HepG2 (cell line): ENCODE measurements at regions not wholly inside any gene's neighbourhood (a gene's known extent, or its start where the extent isn't known, plus 50 kb on each side); places are given as distances from the start of the nearest gene placed in this dataset.

Experiments
- ATAC-seq: fragments of 200-7000 bp; cut with Tn5 transposase; 3 replicates; pipeline ENCODE4 v1.9.1; 2020; ENCODE audit warnings: mild to moderate bottlenecking, moderate library complexity
- BruUV-seq: library from RNA; stranded (reverse); fragments of 400-500 nt; replicated peaks from 2 replicates; lab custom pipeline; 2021; lab: Mats Ljungman, UMichigan
- CTCF ChIA-PET: fragments of 300-600 bp; formaldehyde crosslinking; extraction: SDS; loops from one replicate; lab custom pipeline; 2021; ENCODE audit warnings: low total read pairs, inconsistent platforms, low intra/inter-chr PET ratio; lab: Yijun Ruan, JAX
- POLR2A ChIA-PET: fragments of 350-600 bp; sonication (Branson Sonifier 250); formaldehyde crosslinking; loops from one replicate; lab custom pipeline; 2020; ENCODE audit warnings: antibody characterized with exemption, inconsistent platforms; lab: Yijun Ruan, JAX
- DNase-seq: peaks from one replicate; pipeline ENCODE4 v3.0.0-alpha.2; 2015; ENCODE audit warnings: low spot score
- FAIRE-seq: peaks from 3 replicates; lab custom pipeline; 2011; peaks lifted over from hg19 to GRCh38; lab: Jason Lieb, UNC
- H2AFZ ChIP-seq: one replicate; pipeline ENCODE4 v1.6.1; 2011; ENCODE audit warnings: low read length, inconsistent platforms
- H3K27ac ChIP-seq: fragments of 300-600 bp; 3 replicates; pipeline ENCODE4 v1.8.0; 2011; ENCODE audit warnings: mixed run types, mild to moderate bottlenecking, mixed read lengths, low read length, inconsistent platforms; ENCODE audit not compliant: insufficient read depth; ENCODE audit errors: extremely low read length
- H3K27me3 ChIP-seq, 2 experiments: fragments of 200-600 bp in 1 of 2; 2 replicates in 1 of 2; 3 replicates in 1 of 2; pipeline versions ENCODE4 v1.6.0 to v1.8.0; 2011; ENCODE audit warnings: low read length in 2 of 2, mild to moderate bottlenecking in 2 of 2, moderate library complexity in 2 of 2, inconsistent platforms in 1 of 2; ENCODE audit not compliant: insufficient read depth in 2 of 2, control insufficient read depth in 1 of 2
- H3K36me3 ChIP-seq, 2 experiments: fragments of 200-600 bp in 1 of 2; replicated peaks in 1 of 2; 2 replicates in 1 of 2; 3 replicates in 1 of 2; pipeline versions ENCODE4 v1.5.1 to v1.8.0; 2011; ENCODE audit warnings: low read length in 2 of 2, inconsistent platforms in 1 of 2; ENCODE audit not compliant: insufficient read depth in 2 of 2, control insufficient read depth in 1 of 2
- H3K4me1 ChIP-seq: 2 replicates; pipeline ENCODE4 v1.5.1; 2012; ENCODE audit warnings: low read length, inconsistent platforms; ENCODE audit not compliant: insufficient read depth
- H3K4me2 ChIP-seq: 2 replicates; pipeline ENCODE4 v1.6.0; 2011; ENCODE audit warnings: low read depth, low read length, inconsistent platforms
- H3K4me3 ChIP-seq, 3 experiments: fragments of 200-600 bp in 1 of 3; sonication (generic), shearing (Covaris generic) in 1 of 3; replicated peaks in 1 of 3; 2 replicates each; pipeline ENCODE4 v1.5.1; 2011 to 2016; ENCODE audit warnings: low read length in 3 of 3, inconsistent platforms in 2 of 3, low read depth in 2 of 3, mild to moderate bottlenecking in 2 of 3, control low read depth in 1 of 3, mixed read lengths in 1 of 3; ENCODE audit not compliant: insufficient read depth in 1 of 3
- H3K79me2 ChIP-seq: one replicate; pipeline ENCODE4 v1.6.1; 2011; ENCODE audit warnings: low read length, inconsistent platforms; ENCODE audit not compliant: insufficient read depth
- H3K9ac ChIP-seq: 2 replicates; pipeline ENCODE4 v1.6.0; 2011; ENCODE audit warnings: mild to moderate bottlenecking, low read depth, low read length, inconsistent platforms; ENCODE audit not compliant: insufficient read depth
- H3K9me3 ChIP-seq: 2 replicates; pipeline ENCODE4 v1.5.1; 2012; ENCODE audit warnings: mild to moderate bottlenecking, low read length
- H4K20me1 ChIP-seq: 2 replicates; pipeline ENCODE4 v1.6.0; 2011; ENCODE audit warnings: inconsistent platforms, mild to moderate bottlenecking, low read length, moderate library complexity; ENCODE audit not compliant: insufficient read depth
- NFIC ChIP-seq: IDR thresholded peaks from 2 replicates; pipeline ENCODE4 v1.6.1; 2012; ENCODE audit warnings: mild to moderate bottlenecking, low read length, inconsistent platforms
- RBAK ChIP-seq: sonication (generic); formaldehyde crosslinking; IDR thresholded peaks from 2 replicates; pipeline ENCODE4 v1.5.1; 2020; ENCODE audit warnings: mild to moderate bottlenecking, missing genetic modification reagents
- REXO4 ChIP-seq: sonication (generic); formaldehyde crosslinking; IDR thresholded peaks from 2 replicates; pipeline ENCODE4 v1.8.0; 2022; ENCODE audit warnings: missing genetic modification reagents, mild to moderate bottlenecking, borderline replicate concordance
- ZNF318 ChIP-seq: sonication (generic); formaldehyde crosslinking; IDR thresholded peaks from 2 replicates; pipeline ENCODE4 v1.4.0; 2020; ENCODE audit warnings: mild to moderate bottlenecking, missing genetic modification reagents
- ZNF33B ChIP-seq: sonication (generic); formaldehyde crosslinking; IDR thresholded peaks from 2 replicates; pipeline ENCODE4 v1.5.1; 2020; ENCODE audit warnings: mild to moderate bottlenecking, missing genetic modification reagents
- ZNF383 ChIP-seq: sonication (generic); formaldehyde crosslinking; IDR thresholded peaks from 2 replicates; pipeline ENCODE4 v1.4.0; 2020; ENCODE audit warnings: missing genetic modification reagents, mild to moderate bottlenecking, borderline replicate concordance
- ZNF777 ChIP-seq: sonication (generic); formaldehyde crosslinking; IDR thresholded peaks from 2 replicates; pipeline ENCODE4 v1.4.0; 2020; ENCODE audit warnings: missing genetic modification reagents
- ZSCAN29 ChIP-seq: sonication (generic); formaldehyde crosslinking; conservative IDR thresholded peaks from 2 replicates; pipeline ENCODE4 v1.4.0; 2020; ENCODE audit warnings: mild to moderate bottlenecking, missing genetic modification reagents
- WGBS: methylation state at CpG from one replicate; pipeline ENCODE4 v1.1.6; 2017; ENCODE audit warnings: low lambda C conversion rate; 5-methylcytosine and 5-hydroxymethylcytosine counted together
- in situ Hi-C: cut with HindIII; loops from 2 replicates; pipeline ENCODE4 v1.10.0; 2017; ENCODE audit warnings: low pct_unique_long_range_greater_than_20kb; ENCODE audit not compliant: extremely low pct_ligation_motif_present
- intact Hi-C: fragments of 100-400 bp; cut with micrococcal nuclease; formaldehyde crosslinking; loops from one replicate; pipeline ENCODE4 v1.10.0; 2022; ENCODE audit not compliant: unreplicated experiment

- no TSS peak for BruUV-seq
- DNase-seq: no peak
- ChIA-PET POLR2A (no interaction called here), CTCF (no interaction called here)
- no peak for TF ChIP-seq ZNF33B (CRISPR knock-in tag)
- TF ChIP-seq ZNF383: no peak
- no peak for TF ChIP-seq ZNF318 (CRISPR knock-in tag)
- TF ChIP-seq REXO4 (CRISPR knock-in tag): no peak
- TF ChIP-seq ZSCAN29 (CRISPR knock-in tag): no peak
- no peak for TF ChIP-seq RBAK
- TF ChIP-seq NFIC: no peak
- no peak for TF ChIP-seq ZNF777
- no peaks in the 10 kb centered on the region for H3K27me3 ChIP-seq
- H3K79me2 ChIP-seq: no peaks in the 10 kb centered on the region
- no peak for ATAC-seq
- H4K20me1 ChIP-seq: no peaks in the 10 kb centered on the region
- H3K9ac ChIP-seq: no peak overlapping the region
- H3K4me1 ChIP-seq: no peaks in the 10 kb centered on the region
- FAIRE-seq: no peak
- peaks cover 7% of the 10 kb centered on the region; the same call in 1 of the 2 replicates for H3K9me3 ChIP-seq
- H3K4me2 ChIP-seq: no peak overlapping the region
- no peak overlapping the region for H2AFZ ChIP-seq
- no peak overlapping the region for H3K4me3 ChIP-seq
- WGBS: 0% methylated on average over 3 of the region's 4 CpGs
- no peak overlapping the region for H3K27ac ChIP-seq
- intact Hi-C loops (no loop called here), in situ Hi-C loops (no loop called here)
- no peaks in the 10 kb centered on the region for H3K36me3 ChIP-seq
Observed at GRCh38 chr4:135412213-135412612, 1210.6 kb upstream of the PABPC4L start.
